ENCODE measurements at regions not wholly inside any gene's neighbourhood (a gene's known extent, or its start where the extent isn't known, plus 50 kb on each side); places are given as distances from the start of the nearest gene placed in this dataset.

- no peak for TF ChIP-seq CREM (CRISPR knock-in tag; IDR thresholded peaks at IDR 0.05)
- no peak for TF ChIP-seq ZNF281 (CRISPR knock-in tag; IDR thresholded peaks at IDR 0.05)
- no peak for TF ChIP-seq CDX4 (CRISPR knock-in tag; IDR thresholded peaks at IDR 0.05; ENCODE audit: borderline replicate concordance)
- no peak for TF ChIP-seq PRRX2 (CRISPR knock-in tag; IDR thresholded peaks at IDR 0.05)
- TF ChIP-seq EMX1 (CRISPR knock-in tag; IDR thresholded peaks at IDR 0.05), result no peak
- no peak for TF ChIP-seq E2F5 (CRISPR knock-in tag; IDR thresholded peaks at IDR 0.05)
- TF ChIP-seq GABPB1 (CRISPR knock-in tag; IDR thresholded peaks at IDR 0.05), result no peak
These were observed 760.0 kb downstream of the METTL4 start (continued) for GRCh38 chr18:1811282-1811681.

- H3K4me3 Mint-ChIP-seq, result no peak overlapping the region
- ChIA-PET POLR2A (no interaction called here), CTCF (no interaction called here)
- H3K36me3 Mint-ChIP-seq, result no peaks in the 10 kb centered on the region
- no peak overlapping the region for H3K27ac Mint-ChIP-seq
- H3K9me3 Mint-ChIP-seq, result peaks cover 8% of the 10 kb centered on the region
- H3K4me1 Mint-ChIP-seq, result no peaks in the 10 kb centered on the region
- no peak for TF ChIP-seq OVOL2 (CRISPR knock-in tag; IDR thresholded peaks at IDR 0.05; ENCODE audit: borderline replicate concordance)
- no peak for TF ChIP-seq ZNF512 (CRISPR knock-in tag; IDR thresholded peaks at IDR 0.05; ENCODE audit: borderline replicate concordance)
- TF ChIP-seq AFF4 (CRISPR knock-in tag; IDR thresholded peaks at IDR 0.05; ENCODE audit: borderline replicate concordance), result no peak
- TF ChIP-seq ATF6 (CRISPR knock-in tag; IDR thresholded peaks at IDR 0.05), result no peak
- no peak for TF ChIP-seq KAT7 (CRISPR knock-in tag; IDR thresholded peaks at IDR 0.05; ENCODE audit: borderline replicate concordance)
- TF ChIP-seq ZMAT4 (CRISPR knock-in tag; IDR thresholded peaks at IDR 0.05), result no peak
- DNase-seq (ENCODE audit: low spot score) (no peak), ATAC-seq (no peak)
- H3K27me3 Mint-ChIP-seq (ENCODE audit: low read depth), result no peaks in the 10 kb centered on the region
These were observed 746.0 kb downstream of the METTL4 start for GRCh38 chr18:1825296-1825695.

Measured in WTC11 (cell line).